ENCODE measurements at regions not wholly inside any gene's neighbourhood (a gene's known extent, or its start where the extent isn't known, plus 50 kb on each side); places are given as distances from the start of the nearest gene placed in this dataset.

GRCh38 chr13:53907891-53908290, 879.3 kb downstream of the OLFM4 start:
- Histone ChIP-seq H3K36me3 (no peaks in the 10 kb centered on the region), H3K4me3 (no peak overlapping the region), H3K4me1 (no peaks in the 10 kb centered on the region), H3K27ac (no peak overlapping the region), H3K9me3 (no peaks in the 10 kb centered on the region), H3K27me3 (no peaks in the 10 kb centered on the region)
- DNase-seq = no peak
- intact Hi-C loops (cut with DNase I; ENCODE audit: low total_unique reads) = no loop called here
- no peak for TF ChIP-seq CTCF (IDR thresholded peaks at IDR 0.05)

GRCh38 chr13:53920916-53921315, 892.3 kb downstream of the OLFM4 start:
- Histone ChIP-seq H3K36me3 (no peaks in the 10 kb centered on the region), H3K9me3 (no peaks in the 10 kb centered on the region), H3K27me3 (no peaks in the 10 kb centered on the region), H3K4me3 (no peak overlapping the region), H3K4me1 (no peaks in the 10 kb centered on the region), H3K27ac (no peak overlapping the region)
- no peak for TF ChIP-seq CTCF (IDR thresholded peaks at IDR 0.05)
- no peak for DNase-seq
- intact Hi-C loops (cut with DNase I; ENCODE audit: low total_unique reads) = no loop called here

GRCh38 chr13:53921473-53921872, 892.9 kb downstream of the OLFM4 start:
- DNase-seq = no peak
- TF ChIP-seq CTCF (IDR thresholded peaks at IDR 0.05) = no peak
- no peak overlapping the region for H3K27ac ChIP-seq
- H3K4me3 ChIP-seq = no peak overlapping the region
- no peaks in the 10 kb centered on the region for H3K27me3 ChIP-seq
- H3K36me3 ChIP-seq = no peaks in the 10 kb centered on the region
- no peaks in the 10 kb centered on the region for H3K9me3 ChIP-seq
- no peaks in the 10 kb centered on the region for H3K4me1 ChIP-seq
- intact Hi-C loops (cut with DNase I; ENCODE audit: low total_unique reads) = no loop called here

GRCh38 chr13:53941588-53942190, 913.1 kb downstream of the OLFM4 start:
- no peak for DNase-seq
- Histone ChIP-seq H3K4me1 (no peaks in the 10 kb centered on the region), H3K4me3 (no peak overlapping the region), H3K36me3 (no peaks in the 10 kb centered on the region), H3K9me3 (no peaks in the 10 kb centered on the region), H3K27me3 (no peaks in the 10 kb centered on the region), H3K27ac (no peak overlapping the region)
- no peak for TF ChIP-seq CTCF (IDR thresholded peaks at IDR 0.05)
- intact Hi-C loops (cut with DNase I; ENCODE audit: low total_unique reads) = no loop called here

- H3K36me3 ChIP-seq = no peaks in the 10 kb centered on the region
- H3K27ac ChIP-seq = no peak overlapping the region
- TF ChIP-seq CTCF (IDR thresholded peaks at IDR 0.05) = no peak
- no peaks in the 10 kb centered on the region for H3K27me3 ChIP-seq
- H3K4me3 ChIP-seq = no peak overlapping the region
- no peaks in the 10 kb centered on the region for H3K9me3 ChIP-seq
- DNase-seq = no peak
- intact Hi-C loops (cut with DNase I; ENCODE audit: low total_unique reads) = no loop called here
- no peaks in the 10 kb centered on the region for H3K4me1 ChIP-seq
These were observed 917.9 kb downstream of the OLFM4 start for GRCh38 chr13:53946500-53946899.

GRCh38 chr13:53953183-53953582, 924.6 kb downstream of the OLFM4 start:
- Histone ChIP-seq H3K9me3 (no peaks in the 10 kb centered on the region), H3K4me3 (no peak overlapping the region), H3K36me3 (no peaks in the 10 kb centered on the region), H3K27ac (no peak overlapping the region), H3K4me1 (no peaks in the 10 kb centered on the region), H3K27me3 (no peaks in the 10 kb centered on the region)
- intact Hi-C loops (cut with DNase I; ENCODE audit: low total_unique reads) = no loop called here
- no peak for DNase-seq
- TF ChIP-seq CTCF (IDR thresholded peaks at IDR 0.05) = no peak

Measured in tibial artery (tissue), 4 donors.